ENCODE measurements at regions not wholly inside any gene's neighbourhood (a gene's known extent, or its start where the extent isn't known, plus 50 kb on each side); places are given as distances from the start of the nearest gene placed in this dataset.

DNA sequence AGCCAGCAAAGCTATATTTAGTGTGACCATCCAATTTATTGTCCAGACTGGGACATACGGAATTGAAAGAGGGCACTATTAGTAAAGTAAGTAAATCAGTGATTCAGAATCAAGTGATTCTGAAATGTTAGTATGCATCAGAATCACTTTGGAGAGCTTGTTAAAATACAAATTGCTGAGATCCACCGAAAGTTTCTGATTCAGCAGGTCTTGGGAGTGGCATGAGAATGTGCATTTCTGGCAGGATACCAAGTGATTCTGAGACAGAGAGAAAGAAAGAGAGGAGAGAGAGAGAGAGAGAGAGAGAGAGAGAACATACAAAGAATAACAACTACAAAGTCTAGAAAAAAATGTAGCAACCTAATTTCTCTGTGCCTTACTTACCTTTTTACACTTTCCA lies 65.4 kb upstream of the ASTN2 start:
- TF ChIP-seq, protein P1, sequence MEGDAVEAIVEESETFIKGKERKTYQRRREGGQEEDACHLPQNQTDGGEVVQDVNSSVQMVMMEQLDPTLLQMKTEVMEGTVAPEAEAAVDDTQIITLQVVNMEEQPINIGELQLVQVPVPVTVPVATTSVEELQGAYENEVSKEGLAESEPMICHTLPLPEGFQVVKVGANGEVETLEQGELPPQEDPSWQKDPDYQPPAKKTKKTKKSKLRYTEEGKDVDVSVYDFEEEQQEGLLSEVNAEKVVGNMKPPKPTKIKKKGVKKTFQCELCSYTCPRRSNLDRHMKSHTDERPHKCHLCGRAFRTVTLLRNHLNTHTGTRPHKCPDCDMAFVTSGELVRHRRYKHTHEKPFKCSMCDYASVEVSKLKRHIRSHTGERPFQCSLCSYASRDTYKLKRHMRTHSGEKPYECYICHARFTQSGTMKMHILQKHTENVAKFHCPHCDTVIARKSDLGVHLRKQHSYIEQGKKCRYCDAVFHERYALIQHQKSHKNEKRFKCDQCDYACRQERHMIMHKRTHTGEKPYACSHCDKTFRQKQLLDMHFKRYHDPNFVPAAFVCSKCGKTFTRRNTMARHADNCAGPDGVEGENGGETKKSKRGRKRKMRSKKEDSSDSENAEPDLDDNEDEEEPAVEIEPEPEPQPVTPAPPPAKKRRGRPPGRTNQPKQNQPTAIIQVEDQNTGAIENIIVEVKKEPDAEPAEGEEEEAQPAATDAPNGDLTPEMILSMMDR (conservative IDR thresholded peaks at IDR 0.05), result no peak
- no peak for TF ChIP-seq EZH2 (IDR thresholded peaks at IDR 0.05; ENCODE audit: low read depth)
